ENCODE measurements at regions not wholly inside any gene's neighbourhood (a gene's known extent, or its start where the extent isn't known, plus 50 kb on each side); places are given as distances from the start of the nearest gene placed in this dataset.
A peak's percentile ranks its signal among the peaks of the same experiment; 100 is the strongest.

- DNase-seq (ENCODE audit: low spot score) = no peak
These were observed 712.1 kb downstream of the TBC1D32 start for GRCh38 chr6:120622127-120622631.

- DNase-seq (ENCODE audit: low spot score) = no peak
These were observed 713.4 kb downstream of the TBC1D32 start for GRCh38 chr6:120620900-120621299.

GRCh38 chr6:120615238-120615637 is 719.0 kb downstream of the TBC1D32 start:
- no peak for DNase-seq (ENCODE audit: low spot score)

- DNase-seq (ENCODE audit: low spot score) = no peak
These were observed 719.6 kb downstream of the TBC1D32 start for GRCh38 chr6:120614723-120615122.

GRCh38 chr6:120608826-120609225 is 725.5 kb downstream of the TBC1D32 start:
- DNase-seq (ENCODE audit: low spot score) = peak; percentile 11

- no peak for DNase-seq (ENCODE audit: low spot score)
These were observed 727.5 kb downstream of the TBC1D32 start for GRCh38 chr6:120606743-120607142.

- no peak for DNase-seq (ENCODE audit: low spot score)
These were observed 729.8 kb downstream of the TBC1D32 start for GRCh38 chr6:120604510-120604909.

GRCh38 chr6:120590611-120591010 is 743.7 kb downstream of the TBC1D32 start:
- no peak for DNase-seq (ENCODE audit: low spot score)

GRCh38 chr6:120588424-120588823 is 745.9 kb downstream of the TBC1D32 start:
- no peak for DNase-seq (ENCODE audit: low spot score)

GRCh38 chr6:120587381-120587780 is 746.9 kb downstream of the TBC1D32 start:
- DNase-seq (ENCODE audit: low spot score) = no peak

GRCh38 chr6:120584111-120584760 is 750.0 kb downstream of the TBC1D32 start:
- DNase-seq (ENCODE audit: low spot score) = no peak

- DNase-seq (ENCODE audit: low spot score) = no peak
These were observed 758.2 kb downstream of the TBC1D32 start for GRCh38 chr6:120576061-120576460.

- DNase-seq (ENCODE audit: low spot score) = no peak
These were observed 764.6 kb downstream of the TBC1D32 start for GRCh38 chr6:120569714-120570113.

GRCh38 chr6:120564779-120565178 is 769.5 kb downstream of the TBC1D32 start:
- no peak for DNase-seq (ENCODE audit: low spot score)

- no peak for DNase-seq (ENCODE audit: low spot score)
These were observed 776.0 kb downstream of the TBC1D32 start for GRCh38 chr6:120558294-120558693.

GRCh38 chr6:120557554-120557953 is 776.7 kb downstream of the TBC1D32 start:
- no peak for DNase-seq (ENCODE audit: low spot score)

- no peak for DNase-seq (ENCODE audit: low spot score)
These were observed 777.8 kb downstream of the TBC1D32 start for GRCh38 chr6:120556491-120556890.

GRCh38 chr6:120553353-120553752 is 780.9 kb downstream of the TBC1D32 start:
- no peak for DNase-seq (ENCODE audit: low spot score)

- DNase-seq (ENCODE audit: low spot score) = no peak
These were observed 788.9 kb downstream of the TBC1D32 start for GRCh38 chr6:120545353-120545752.

- DNase-seq (ENCODE audit: low spot score) = no peak
These were observed 799.3 kb downstream of the TBC1D32 start for GRCh38 chr6:120534954-120535353.

GRCh38 chr6:120526576-120526975 is 807.7 kb downstream of the TBC1D32 start:
- DNase-seq (ENCODE audit: low spot score) = no peak

- DNase-seq (ENCODE audit: low spot score) = no peak
These were observed 819.7 kb downstream of the TBC1D32 start for GRCh38 chr6:120514544-120514943.

- DNase-seq (ENCODE audit: low spot score) = no peak
These were observed 822.6 kb downstream of the TBC1D32 start for GRCh38 chr6:120511712-120512111.

GRCh38 chr6:120498711-120499110 is 835.6 kb downstream of the TBC1D32 start:
- no peak for DNase-seq (ENCODE audit: low spot score)

All from LoVo (cell line).